T-helper 2 cell treated with Interferon-gamma antibody and Interleukin-4, amounts not matched to agents 5 μg/mL and 100 μg/mL, for 36 hours (primary cell): ENCODE measurements at regions not wholly inside any gene's neighbourhood (a gene's known extent, or its start where the extent isn't known, plus 50 kb on each side); places are given as distances from the start of the nearest gene placed in this dataset.
A peak's percentile ranks its signal among the peaks of the same experiment; 100 is the strongest.

ENCODE experiments used
- DNase-seq: peaks from one replicate; pipeline ENCODE4 v3.0.0; 2021; ENCODE audit warnings: low spot score
- H3K27ac Mint-ChIP-seq: one replicate; pipeline ENCODE4 v1.8.0; 2021; ENCODE audit warnings: mild to moderate bottlenecking, mixed read lengths
- H3K27me3 Mint-ChIP-seq: one replicate; pipeline ENCODE4 v1.8.0; 2021; ENCODE audit warnings: low read depth, mixed read lengths
- H3K36me3 Mint-ChIP-seq: one replicate; pipeline ENCODE4 v1.8.0; 2021; ENCODE audit warnings: low read depth, mixed read lengths
- H3K4me1 Mint-ChIP-seq: one replicate; pipeline ENCODE4 v1.8.0; 2021; ENCODE audit warnings: low read depth, mixed read lengths
- H3K4me3 Mint-ChIP-seq: one replicate; pipeline ENCODE4 v1.8.0; 2022; ENCODE audit warnings: mild to moderate bottlenecking, moderate library complexity, mixed read lengths
- H3K9me3 Mint-ChIP-seq: one replicate; pipeline ENCODE4 v1.8.0; 2021; ENCODE audit warnings: mixed read lengths

DNA sequence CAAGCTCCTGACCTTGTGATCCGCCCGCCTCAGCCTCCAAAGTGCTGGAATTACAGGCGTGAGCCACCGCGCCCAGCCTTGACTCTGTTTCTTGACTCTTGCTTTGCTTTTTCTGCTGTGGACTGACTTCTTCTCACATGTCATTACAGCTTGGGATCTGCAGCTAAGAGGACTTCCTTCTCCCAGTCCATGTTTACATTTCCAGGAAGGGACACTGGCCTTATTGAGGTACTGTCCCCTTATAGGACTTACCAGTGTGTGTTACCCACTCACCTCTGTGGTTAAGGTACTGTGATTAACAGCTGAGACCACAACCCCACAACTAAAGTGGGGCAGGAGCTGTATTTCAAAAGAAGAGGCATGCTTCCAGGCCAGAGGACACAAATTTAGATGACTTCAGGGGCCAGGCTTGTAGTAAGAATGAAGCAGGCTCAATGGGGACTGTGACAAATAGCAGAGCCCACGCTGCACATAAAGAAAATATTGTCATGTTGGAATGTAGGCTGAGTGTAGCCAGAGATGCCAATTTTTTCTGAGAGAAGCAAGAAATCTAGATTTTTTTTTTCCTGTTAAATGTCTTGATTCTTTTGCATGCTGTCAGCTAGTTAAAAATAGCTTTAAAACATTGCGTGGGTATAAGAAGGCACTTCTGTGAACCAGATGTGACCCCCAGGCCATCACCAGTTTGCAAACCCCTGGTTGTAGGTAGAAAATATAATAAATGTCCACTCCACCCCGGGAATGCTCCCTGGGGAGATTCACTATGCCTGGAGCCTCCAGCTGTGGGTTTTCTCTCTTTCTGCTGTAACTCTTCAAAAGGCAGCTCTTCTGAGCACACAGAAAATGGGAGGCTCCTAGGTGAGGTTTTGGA, 75.0 kb downstream of the PTPDC1 start:
- no peak overlapping the region for H3K27ac Mint-ChIP-seq
- no peak for DNase-seq
- no peaks in the 10 kb centered on the region for H3K27me3 Mint-ChIP-seq

DNA sequence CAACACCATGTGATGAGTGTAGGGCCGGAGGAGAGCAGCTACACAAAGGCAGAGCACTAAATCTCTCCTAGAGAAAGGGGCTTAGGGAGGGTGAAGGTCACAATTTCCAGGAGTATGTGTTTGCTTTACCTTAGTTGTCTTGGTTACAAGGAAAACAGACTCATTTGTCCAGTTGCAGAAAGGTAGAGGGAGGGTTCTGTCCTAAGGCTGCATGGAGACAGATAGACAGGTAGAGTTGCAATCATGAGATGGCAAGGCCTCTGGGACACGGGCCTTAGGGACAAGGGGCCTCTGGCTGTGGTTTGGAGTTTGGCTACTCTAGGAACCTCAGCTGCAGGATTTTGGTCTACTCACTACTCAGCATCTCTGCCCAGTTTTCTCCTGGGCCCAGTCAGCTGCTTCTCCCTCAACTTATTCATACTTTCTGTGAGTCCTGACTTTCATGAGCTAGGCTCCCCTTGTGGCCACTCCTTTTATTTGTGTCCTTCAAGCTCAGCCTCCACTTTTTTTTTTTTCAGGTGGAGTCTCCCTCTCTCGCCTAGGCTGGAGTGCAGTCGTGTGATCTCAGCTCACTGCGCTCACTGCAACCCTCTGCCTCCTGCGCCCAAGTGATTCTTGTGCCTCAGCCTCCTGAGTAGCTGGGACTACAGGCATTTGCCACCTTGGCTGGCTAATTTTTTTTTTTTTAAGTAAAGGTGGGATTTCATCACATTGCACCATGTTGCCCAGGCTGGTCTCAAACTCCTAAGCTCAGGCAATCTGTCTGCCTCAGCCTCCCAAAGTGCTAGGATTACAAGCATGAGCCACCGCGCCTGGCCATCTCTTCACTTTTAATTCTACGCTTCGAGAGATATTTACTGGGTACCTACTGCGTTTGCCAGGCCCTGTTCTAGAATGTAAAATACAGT, 76.6 kb downstream of the PTPDC1 start:
- Mint-ChIP-seq H3K9me3 (no peaks in the 10 kb centered on the region), H3K4me1 (peaks cover 13% of the 10 kb centered on the region), H3K4me3 (no peak overlapping the region), H3K27ac (no peak overlapping the region), H3K36me3 (no peaks in the 10 kb centered on the region), H3K27me3 (no peaks in the 10 kb centered on the region)
- no peak for DNase-seq

More for the DNA sequence above, 75.0 kb downstream of the PTPDC1 start:
- Mint-ChIP-seq H3K36me3 (no peaks in the 10 kb centered on the region), H3K4me3 (no peak overlapping the region), H3K9me3 (peaks cover 5% of the 10 kb centered on the region), H3K4me1 (peaks cover under 1% of the 10 kb centered on the region)

GRCh38 chr9:94161673-94162072, 77.4 kb downstream of the PTPDC1 start:
- Mint-ChIP-seq H3K4me1 (peaks cover 13% of the 10 kb centered on the region), H3K9me3 (no peaks in the 10 kb centered on the region), H3K4me3 (no peak overlapping the region), H3K27ac (no peak overlapping the region), H3K36me3 (peaks cover under 1% of the 10 kb centered on the region), H3K27me3 (no peaks in the 10 kb centered on the region)
- no peak for DNase-seq

GRCh38 chr9:94164806-94165549, 80.7 kb downstream of the PTPDC1 start:
- H3K36me3 Mint-ChIP-seq, result peaks cover 13% of the 10 kb centered on the region
- peak overlapping the region; percentile 80 for H3K27ac Mint-ChIP-seq
- H3K4me1 Mint-ChIP-seq, result peaks cover 34% of the 10 kb centered on the region
- H3K9me3 Mint-ChIP-seq, result no peaks in the 10 kb centered on the region
- H3K4me3 Mint-ChIP-seq, result peak overlapping the region; percentile 80
- no peaks in the 10 kb centered on the region for H3K27me3 Mint-ChIP-seq
- no peak for DNase-seq

DNA sequence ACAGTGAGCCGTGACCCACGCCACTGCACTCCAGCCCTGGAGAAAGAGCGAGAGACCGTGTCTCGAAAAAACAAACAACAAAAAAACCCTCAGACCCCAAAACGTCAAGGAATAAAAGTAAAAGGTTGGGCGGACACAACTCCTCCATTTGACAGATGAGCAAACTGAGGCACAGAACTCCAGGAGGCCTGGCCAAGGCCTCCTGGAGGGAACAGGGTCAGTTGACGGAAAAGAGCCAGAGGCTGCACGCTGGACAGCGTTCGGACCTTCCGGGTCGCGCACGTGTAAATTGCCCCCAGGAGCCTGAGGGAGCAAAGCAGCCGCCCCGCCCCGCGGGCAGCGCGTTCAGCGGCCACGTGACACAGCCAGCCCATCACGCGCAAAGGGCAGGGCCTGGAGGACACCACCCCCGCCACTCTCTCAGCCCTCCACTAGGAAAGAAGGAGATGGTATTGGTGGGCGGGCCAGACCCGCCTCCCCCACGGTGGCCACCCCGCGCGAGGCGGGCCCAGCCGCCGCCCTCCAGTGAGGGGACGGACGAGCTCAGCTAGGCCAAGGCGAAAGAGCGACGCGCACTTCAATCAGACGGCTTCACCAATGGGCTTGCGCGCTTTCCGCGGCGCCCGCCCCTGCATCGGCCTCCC, 81.5 kb downstream of the PTPDC1 start:
- Mint-ChIP-seq H3K27ac (peak overlapping the region; percentile 80), H3K36me3 (peaks cover 17% of the 10 kb centered on the region), H3K27me3 (no peaks in the 10 kb centered on the region), H3K4me1 (peaks cover 38% of the 10 kb centered on the region), H3K9me3 (no peaks in the 10 kb centered on the region), H3K4me3 (peak overlapping the region; percentile 80)
- peak; percentile 98 for DNase-seq

DNA sequence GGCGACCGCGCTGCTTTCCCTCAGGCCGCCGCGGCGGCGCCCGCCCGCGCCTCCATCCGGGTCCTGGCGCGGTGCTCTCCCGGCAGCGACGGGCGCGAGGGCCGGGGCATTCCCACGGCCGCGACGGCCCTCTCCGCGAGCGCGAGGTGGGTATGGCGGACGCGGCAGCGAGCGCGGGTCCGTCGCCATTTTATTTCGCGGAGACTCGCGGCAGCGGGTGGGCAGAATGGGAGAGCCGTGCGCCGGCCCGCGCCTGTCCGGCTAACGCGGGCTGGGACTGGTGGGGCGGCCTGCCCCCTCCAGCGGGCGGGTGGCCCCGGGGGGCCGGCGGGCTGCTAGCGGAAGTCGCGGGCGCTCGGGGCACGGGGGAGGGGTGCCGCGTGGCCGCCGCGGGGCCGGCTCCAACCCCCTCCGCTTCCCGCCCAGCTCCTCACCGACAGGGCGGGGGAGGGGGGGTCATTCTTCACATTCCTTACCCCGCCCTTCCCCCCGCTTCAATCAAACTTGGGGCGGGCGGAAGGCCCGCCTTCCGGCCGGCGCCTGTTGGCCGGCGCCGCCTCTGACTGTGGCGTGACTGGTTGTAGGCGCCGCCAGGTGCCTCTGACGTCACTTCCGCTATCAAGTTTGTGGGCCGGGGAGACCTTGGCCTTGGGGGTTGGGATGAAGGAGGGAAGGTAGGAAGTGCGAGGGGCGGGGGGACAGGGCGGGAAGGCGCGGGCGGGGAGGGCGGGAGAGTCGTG, 82.1 kb downstream of the PTPDC1 start:
- Mint-ChIP-seq H3K4me1 (peaks cover 40% of the 10 kb centered on the region), H3K36me3 (peaks cover 18% of the 10 kb centered on the region), H3K27ac (peak overlapping the region; percentile 94), H3K9me3 (no peaks in the 10 kb centered on the region), H3K4me3 (peak overlapping the region; percentile 91), H3K27me3 (no peaks in the 10 kb centered on the region)
- peak; percentile 94 for DNase-seq

DNA sequence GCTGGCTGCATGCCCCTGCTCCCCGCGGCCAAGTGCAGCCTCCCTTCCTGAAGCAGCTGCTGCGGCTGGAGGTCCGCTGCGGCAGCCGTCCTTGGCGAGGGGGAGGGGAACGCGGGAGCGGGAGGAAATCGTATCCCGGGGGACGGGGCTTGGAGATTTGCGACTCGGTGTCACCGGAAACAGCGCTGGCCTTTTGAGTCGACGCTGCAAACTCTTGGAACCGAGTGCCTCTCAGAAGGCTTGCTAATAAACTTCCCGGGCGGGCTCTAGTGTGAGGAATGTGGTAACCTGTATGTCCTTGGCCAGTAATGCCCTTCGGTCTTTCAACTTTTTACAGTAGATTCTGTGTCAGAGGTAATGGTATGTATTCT, 82.7 kb downstream of the PTPDC1 start:
- no peak for DNase-seq
- H3K36me3 Mint-ChIP-seq, result peaks cover 18% of the 10 kb centered on the region

DNA sequence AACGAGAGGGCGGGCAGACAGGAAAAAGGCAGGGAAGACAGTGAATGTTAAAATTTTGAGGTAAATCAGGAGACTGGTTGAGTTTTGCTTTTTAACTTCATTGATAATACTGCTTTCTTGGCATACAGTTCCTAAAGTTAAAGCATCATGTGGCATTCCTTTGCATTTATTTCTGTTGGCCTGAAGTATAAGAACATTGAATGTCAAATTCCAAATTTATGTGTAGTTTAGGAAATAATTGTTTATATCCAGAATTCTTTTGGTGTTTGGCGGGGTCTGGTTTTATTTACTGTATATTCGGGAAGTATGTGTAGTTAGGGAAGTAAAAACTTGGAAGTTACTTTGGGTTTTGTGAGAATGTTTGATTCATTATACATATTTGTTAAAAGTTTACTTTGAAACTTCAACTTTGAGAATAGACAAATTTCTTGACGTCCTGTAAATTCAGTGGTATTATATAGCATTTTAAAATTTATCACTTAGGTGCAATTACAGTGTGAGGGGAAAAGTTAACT, 83.2 kb downstream of the PTPDC1 start:
- no peaks in the 10 kb centered on the region for H3K27me3 Mint-ChIP-seq
- H3K36me3 Mint-ChIP-seq, result peaks cover 18% of the 10 kb centered on the region
- H3K4me1 Mint-ChIP-seq, result peaks cover 47% of the 10 kb centered on the region
- no peak for DNase-seq
- H3K27ac Mint-ChIP-seq, result peak overlapping the region; percentile 94
- no peaks in the 10 kb centered on the region for H3K9me3 Mint-ChIP-seq
- peak overlapping the region; percentile 91 for H3K4me3 Mint-ChIP-seq

More for the DNA sequence above, 82.7 kb downstream of the PTPDC1 start:
- H3K4me3 Mint-ChIP-seq, result peak overlapping the region; percentile 91
- peak overlapping the region; percentile 94 for H3K27ac Mint-ChIP-seq
- peaks cover 44% of the 10 kb centered on the region for H3K4me1 Mint-ChIP-seq
- H3K9me3 Mint-ChIP-seq, result no peaks in the 10 kb centered on the region
- no peaks in the 10 kb centered on the region for H3K27me3 Mint-ChIP-seq

- no peak for DNase-seq
- Mint-ChIP-seq H3K36me3 (peaks cover 26% of the 10 kb centered on the region), H3K27me3 (no peaks in the 10 kb centered on the region), H3K4me3 (peak overlapping the region; percentile 91), H3K27ac (no peak overlapping the region), H3K9me3 (no peaks in the 10 kb centered on the region), H3K4me1 (peaks cover 56% of the 10 kb centered on the region)
These were observed 84.1 kb downstream of the PTPDC1 start for GRCh38 chr9:94168203-94169000.

GRCh38 chr9:94169968-94170367, 85.7 kb downstream of the PTPDC1 start:
- no peak for DNase-seq
- Mint-ChIP-seq H3K4me1 (peaks cover 62% of the 10 kb centered on the region), H3K27me3 (no peaks in the 10 kb centered on the region), H3K9me3 (no peaks in the 10 kb centered on the region), H3K36me3 (peaks cover 38% of the 10 kb centered on the region), H3K4me3 (peak overlapping the region; percentile 64), H3K27ac (no peak overlapping the region)

- Mint-ChIP-seq H3K4me3 (peak overlapping the region; percentile 7), H3K27ac (peak overlapping the region; percentile 47), H3K36me3 (peaks cover 51% of the 10 kb centered on the region), H3K4me1 (peaks cover 60% of the 10 kb centered on the region), H3K27me3 (no peaks in the 10 kb centered on the region), H3K9me3 (no peaks in the 10 kb centered on the region)
- DNase-seq, result peak; percentile 27
These were observed 85.5 kb upstream of the ZNF169 start for GRCh38 chr9:94173632-94174031.

DNA sequence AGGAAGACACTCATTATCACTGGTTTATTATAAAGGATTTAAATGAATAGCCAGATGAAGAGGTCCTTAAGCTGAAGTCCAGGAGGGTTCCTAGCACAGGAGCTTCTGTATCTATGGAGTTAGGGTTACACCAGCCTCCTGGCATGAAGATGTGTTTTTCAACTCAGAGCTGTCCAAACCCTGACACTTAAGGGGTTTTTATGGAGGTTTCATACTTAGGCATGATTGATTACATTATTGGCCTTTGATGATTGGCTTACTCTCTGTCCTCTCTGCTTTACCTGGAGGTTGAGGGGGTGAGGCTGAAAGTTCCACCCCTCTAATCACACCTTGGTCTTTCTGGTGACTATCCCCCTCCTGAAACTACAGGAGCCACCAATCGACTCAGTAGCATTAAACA, 84.9 kb upstream of the ZNF169 start:
- Mint-ChIP-seq H3K4me1 (peaks cover 59% of the 10 kb centered on the region), H3K27ac (no peak overlapping the region), H3K4me3 (no peak overlapping the region), H3K27me3 (no peaks in the 10 kb centered on the region), H3K9me3 (no peaks in the 10 kb centered on the region), H3K36me3 (peaks cover 51% of the 10 kb centered on the region)
- no peak for DNase-seq
